HK-2 (cell line): ENCODE measurements at regions not wholly inside any gene's neighbourhood (a gene's known extent, or its start where the extent isn't known, plus 50 kb on each side); places are given as distances from the start of the nearest gene placed in this dataset.
"Not testable (repeated sequence)": the region's sequence is repeated elsewhere in the genome, so short reads cannot be mapped to it uniquely, and the experiment has no call there.

Experiments
- DNase-seq: peaks from one replicate; pipeline ENCODE4 v3.0.0-alpha.2; 2018; ENCODE audit not compliant: unreplicated experiment

DNA sequence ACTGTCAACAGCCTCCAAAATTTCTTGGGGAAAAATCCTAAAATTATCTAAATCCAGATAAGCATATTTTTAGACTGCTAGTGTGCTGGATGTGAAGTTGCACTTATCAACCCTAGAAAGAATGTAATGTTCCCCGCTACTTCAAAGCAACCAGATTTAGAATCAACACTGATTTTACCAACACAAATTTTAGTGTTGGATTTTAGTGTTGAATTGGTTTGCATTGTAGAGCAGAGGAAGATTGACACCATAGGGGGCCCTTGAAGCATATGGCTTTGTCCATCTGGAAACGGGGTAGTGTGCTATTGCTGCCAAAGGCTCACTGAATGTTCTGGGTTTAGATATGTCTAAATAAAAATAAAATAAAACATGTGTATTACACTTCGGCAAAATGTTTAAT, 126.3 kb upstream of the EMCN start:
- no peak for DNase-seq

DNA sequence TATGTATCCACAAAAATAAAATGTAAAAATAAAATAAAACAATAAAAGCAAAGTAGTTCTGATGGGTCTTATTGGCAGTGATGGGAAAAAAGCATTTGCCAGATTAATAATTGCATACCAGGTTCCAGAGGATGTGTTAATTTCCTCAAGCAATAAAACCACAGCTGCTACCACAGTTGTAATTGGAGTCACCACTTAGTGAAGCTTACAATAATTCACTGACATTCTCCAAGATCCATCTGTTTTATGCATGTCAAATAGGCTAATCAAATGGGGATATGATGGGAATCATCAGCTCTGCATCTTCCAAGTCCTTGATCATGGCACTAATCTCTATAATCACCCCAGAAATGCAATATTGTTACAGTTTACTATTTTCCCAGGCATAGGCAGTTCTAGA, 123.5 kb upstream of the EMCN start:
- no peak for DNase-seq

DNA sequence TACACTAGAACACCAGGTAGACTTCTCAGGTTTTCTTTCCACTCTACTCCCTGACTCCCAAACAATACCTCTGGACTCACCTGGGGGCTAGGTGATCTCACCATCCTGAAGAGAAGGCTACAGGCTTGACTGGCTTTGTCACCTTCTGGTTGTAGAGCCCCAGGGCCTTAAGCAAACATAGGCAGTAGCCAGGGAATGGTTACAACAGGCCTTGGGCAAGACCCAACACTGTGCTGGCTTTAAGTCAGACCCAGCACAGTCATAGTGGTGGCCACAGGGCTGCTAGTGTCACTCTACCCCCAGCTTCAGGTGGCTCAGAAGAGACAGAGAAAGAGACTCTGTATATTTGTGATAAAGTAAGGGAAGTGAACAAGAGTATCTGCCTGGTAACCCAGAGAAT, 118.1 kb upstream of the EMCN start:
- DNase-seq, result no peak

DNA sequence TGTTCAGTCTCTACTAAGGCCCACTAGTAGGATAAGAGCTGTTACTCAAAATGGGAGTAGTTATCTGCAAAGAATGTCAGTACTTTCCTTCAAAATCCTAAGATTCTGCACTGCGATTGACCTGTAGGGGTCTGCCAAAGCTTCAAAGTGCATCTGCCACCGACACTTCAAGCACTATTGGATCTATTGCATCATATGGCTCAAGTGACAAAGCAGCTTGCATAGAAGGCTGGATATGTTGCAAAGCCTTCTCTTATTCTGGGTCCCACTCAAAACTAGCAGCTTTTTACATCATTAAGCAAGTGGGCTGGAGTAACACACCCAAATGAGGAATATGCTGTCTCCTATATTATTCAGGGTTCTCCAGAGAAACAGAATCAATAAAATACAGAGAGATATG, 115.4 kb upstream of the EMCN start:
- DNase-seq, result no peak

DNA sequence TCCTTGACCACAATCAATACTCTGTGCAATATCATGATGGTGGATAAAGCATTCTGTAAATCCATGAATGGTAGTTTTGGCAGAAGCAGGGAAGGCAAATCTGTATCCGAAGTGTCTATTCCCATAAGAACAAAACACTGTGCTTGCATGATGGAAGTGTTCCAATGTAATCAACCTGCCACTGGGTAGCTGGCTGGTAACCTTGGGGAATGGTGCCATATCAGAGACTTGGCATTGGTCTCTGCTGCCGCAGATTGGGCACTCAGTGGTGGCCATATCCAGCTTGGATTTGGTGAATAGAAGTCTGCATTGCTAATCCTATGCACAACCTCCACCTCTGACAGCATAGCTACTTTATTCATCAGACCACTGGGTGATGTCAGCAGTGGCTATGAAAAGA, 114.3 kb upstream of the EMCN start:
- DNase-seq, result no peak

DNA sequence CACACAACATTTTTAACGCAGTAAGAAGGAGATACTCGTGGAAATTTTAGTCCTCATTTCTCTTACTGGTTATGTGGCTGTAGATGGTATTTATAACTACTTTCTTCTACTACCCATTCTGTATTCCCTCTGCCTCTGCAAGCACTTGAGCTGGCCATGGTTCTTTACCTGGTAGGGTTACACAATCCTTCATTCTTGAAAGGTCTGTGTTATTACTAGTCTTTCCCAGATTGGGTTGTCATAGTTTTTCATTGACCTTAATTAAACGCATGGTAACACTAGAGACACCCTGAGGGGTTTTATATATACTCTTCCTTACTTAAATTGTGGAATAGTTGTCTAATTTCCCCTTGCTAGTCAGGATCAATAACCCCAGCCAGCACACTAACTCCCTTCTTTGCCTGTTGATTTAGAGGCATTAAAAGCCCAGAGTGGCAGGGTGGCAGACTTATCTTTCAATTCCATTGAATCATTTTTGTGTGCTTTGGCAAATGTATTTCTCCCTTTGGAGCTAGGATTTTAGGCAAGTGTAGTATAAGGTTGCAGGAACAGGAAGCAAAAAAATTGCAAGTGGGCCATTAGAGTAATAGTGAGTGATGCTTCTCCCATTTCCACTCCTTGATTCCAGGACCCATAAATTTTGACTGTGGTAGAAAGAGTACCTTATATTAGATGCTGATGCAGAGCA, 113.6 kb upstream of the EMCN start:
- DNase-seq, result no peak

DNA sequence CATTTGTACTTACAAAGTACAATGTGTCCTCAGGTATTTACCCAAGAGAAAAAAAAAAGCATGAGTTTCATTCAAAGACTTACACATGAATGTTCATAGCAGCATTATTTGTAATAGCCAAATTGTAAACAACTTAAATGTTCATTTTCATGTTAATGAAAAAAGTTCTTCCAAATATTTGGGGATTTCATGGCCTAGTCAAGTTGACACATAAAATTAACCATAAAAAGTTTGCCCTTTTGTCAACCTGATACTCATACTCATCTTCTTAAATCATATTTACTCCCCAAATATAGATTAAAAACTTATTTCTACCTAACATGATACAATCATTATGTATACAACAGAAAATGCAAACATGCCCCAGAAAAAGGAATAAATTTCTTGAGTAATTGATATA, 112.5 kb upstream of the EMCN start:
- DNase-seq, result no peak

DNA sequence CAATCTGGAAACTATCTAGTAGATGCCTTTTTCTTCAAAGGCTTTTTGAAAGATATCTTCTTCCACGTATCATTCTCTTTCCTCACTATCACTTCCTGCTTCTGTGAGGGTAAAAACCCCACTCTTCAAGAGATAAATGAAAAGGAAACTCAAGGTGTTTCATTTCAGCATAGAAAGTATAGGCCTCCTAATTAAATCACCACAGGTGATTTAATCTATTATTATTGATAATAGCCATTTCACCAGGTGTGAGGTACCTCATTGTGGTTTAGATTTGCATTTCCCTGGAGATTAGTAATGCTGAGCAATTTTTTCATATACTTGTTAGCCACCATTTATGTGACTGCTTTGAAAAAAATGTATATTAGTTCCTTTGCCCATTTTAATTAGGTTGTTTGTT, 92.0 kb upstream of the EMCN start:
- no peak for DNase-seq

DNA sequence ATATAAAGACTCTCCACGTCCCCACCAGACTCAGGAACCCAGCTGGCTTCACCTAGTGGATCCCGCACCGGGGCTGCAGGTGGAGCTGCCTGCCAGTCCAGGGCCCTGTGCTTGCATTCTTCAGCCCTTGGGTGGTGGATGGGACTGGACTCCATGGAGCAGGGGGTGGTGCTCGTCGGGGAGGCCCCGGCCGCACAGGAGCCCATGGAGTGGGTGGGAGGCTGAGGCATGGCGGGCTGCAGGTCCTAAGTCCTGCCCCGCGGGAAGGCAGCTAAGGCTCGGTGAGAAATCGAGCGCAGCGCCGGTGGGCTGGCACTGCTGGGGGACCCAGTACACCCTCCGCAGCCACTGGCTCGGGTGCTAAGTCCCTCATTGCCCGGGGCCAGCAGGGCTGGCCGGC, 90.8 kb upstream of the EMCN start:
- DNase-seq, result not testable (repeated sequence)

DNA sequence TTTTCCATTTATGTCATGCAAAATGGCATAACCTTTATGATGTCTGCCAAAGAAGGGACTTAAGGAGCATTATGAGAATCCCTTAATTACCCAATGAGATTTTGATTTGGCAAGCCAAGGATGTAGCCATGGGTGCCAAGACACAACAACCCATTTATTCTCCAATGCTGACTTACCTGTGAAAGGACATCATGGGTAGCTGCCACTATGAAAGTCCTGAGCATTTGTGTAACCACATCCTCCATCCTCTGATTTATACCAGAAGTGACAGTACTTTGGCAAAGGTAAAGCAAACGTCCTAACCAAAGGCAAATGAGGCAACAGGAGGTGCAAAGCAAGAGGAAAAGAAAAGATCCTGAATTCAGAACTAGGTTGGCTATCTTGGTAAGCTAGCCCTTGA, 87.3 kb upstream of the EMCN start:
- no peak for DNase-seq

DNA sequence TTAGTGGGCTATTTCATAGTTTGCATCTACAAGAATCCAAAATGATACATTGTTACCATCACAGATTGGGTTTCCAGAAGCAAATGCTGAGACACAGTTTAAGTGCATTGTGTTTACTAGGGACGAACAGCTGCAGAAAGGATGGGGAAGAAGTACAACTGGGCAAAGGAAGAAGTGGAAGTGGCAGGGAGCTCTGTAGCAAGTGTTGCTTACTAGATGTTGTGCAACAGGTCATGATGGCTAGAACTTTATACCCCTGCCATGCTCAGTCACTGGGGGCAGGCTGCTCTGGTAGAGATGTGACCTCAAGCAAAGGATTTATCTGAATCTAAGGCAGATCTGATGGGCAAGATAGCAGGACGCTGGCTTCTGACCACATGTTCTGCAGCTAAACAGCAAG, 76.1 kb upstream of the EMCN start:
- no peak for DNase-seq

DNA sequence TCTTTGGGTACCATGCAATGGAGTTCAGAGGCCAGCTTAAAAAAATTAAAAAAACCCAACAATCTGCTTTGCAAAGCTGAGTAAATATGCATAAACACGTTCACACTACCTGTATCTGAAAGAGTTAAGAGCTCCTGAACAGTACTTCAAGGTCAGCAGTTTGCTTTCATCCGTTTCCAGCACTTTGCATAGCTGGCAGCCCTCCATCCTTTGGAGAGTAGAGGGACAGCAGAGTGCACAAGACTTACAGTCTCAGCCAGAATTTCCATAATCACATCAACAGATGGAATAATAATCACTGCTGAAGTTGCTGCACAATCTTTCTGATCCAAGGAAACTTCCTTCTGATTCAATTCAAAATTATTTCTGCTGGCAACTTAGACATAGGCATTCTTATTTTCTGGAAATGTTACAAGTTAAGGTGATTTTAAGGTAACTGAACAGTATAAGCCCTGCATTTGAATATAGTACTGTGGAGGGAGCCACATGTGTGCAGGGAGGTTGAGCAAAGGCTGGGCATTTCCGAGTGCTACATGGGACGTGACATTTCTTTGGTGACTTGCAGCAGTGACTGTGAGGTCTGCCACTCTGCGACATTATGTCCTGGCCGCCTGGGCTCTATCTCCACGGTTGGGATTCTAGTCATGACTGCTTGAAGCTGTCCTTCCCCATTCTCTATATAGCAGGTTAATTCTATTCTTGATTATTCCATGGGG, 73.5 kb upstream of the EMCN start:
- no peak for DNase-seq

DNA sequence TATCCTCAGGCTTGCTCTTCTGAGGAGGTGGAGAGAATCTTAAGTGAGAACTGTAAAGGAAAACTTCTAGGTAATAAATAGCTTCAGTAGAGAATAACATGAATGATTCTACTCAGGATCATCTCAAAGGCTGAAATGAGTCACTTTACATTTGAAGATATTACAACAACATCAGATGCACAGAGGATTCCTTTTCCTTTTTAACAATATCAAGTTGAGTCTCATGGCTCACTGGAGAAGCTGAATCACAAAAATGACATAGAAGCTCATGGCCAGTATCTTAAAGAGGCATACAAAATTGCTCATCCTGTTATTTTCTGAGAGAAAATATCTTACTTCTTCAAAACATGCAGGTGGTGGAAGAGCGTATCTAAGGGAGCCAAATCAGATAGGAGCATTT, 72.5 kb upstream of the EMCN start:
- no peak for DNase-seq

DNA sequence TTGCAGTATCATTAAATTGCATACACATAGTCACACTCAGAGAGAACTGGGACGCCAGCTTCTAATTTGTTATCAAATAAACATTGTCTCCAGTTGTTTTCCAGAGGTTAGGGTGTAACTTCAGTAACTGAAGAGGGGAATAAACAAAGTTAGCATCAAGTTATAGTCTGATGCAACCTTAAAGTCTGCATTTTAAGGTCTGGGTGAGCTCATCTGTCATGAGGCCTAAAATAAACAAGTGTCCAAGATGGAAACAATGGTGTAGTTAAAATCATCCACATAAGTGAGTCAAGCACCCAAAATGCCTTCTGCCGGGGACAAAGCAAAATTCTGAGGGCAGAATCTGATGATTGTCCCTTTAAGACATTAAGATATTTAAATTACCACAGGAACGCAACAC, 70.3 kb upstream of the EMCN start:
- no peak for DNase-seq

DNA sequence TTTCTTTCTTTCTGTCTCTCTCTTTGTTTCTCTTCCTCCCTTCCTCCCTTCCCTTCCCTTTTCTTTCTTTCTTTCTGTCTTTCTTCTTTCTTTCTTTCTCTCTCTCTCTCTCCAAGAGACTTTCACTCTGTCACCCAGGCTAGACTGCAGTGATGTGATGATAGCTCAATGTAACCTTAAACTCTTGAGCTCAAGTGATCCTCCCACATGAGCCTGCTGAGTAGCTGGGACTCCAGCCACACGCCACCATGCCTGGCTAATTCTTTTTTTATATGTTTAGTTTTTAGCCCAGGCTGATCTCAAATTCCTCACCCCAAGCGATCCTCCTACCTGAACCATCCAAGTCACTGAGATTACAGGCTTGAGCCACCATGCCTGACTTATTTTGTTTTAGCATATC, 64.3 kb upstream of the EMCN start:
- no peak for DNase-seq

DNA sequence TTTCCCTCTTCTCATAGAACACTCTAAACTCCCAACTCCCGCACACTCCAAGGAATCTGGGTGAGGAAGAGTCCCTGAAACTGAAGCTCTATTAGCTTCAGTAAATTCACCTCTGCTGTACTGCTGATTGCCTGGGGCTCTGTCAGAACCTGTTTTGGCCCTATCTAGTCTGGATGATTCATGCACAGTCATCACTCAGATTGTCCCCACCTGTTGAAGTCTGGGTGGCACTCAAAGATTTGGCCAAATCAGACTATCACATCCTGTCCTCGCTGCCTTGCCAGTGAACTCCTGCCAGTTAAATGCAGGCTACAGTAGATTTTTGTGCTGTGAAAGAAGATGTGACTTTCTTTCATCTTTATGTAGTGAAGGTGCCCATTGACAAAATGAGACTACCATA, 63.5 kb upstream of the EMCN start:
- DNase-seq, result no peak

DNA sequence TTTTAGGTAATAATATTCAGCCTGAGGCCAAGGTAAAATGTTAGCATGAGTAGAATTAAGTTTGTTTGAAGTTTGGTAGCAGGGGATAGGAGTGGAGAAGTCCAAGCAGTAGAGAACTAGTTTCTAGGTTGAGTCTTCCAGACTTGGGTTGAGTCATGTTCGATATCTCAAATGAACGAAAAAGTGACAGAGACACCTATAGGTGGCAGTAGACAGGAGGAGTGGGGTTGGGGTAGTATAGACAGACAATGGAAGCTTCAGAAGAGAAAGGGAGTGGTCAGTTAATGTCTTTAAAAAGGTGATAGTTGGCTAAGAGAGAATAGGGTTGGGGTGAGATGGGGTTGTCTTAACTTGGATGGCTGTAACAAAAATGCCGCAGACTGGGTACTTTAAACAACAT, 58.7 kb upstream of the EMCN start:
- DNase-seq, result no peak

DNA sequence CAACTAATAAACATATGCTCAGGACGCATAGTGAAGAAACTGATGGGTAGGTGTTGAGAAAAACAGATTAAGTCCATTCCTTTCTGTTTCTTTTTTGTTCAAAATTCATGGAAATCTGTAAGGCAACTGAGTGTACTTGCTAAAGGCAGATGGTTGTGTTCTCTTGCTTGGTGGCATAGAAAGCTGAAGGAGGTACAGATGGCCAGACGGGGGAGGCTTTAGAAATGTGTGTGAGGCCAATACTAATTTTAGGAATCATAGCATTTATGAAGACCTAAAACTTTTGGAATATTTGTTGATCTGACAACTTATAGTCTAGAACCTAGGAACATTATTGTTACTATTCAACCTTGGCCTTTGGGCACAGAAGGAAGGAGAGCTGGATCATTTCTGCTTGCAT, 56.8 kb upstream of the EMCN start:
- DNase-seq, result no peak

DNA sequence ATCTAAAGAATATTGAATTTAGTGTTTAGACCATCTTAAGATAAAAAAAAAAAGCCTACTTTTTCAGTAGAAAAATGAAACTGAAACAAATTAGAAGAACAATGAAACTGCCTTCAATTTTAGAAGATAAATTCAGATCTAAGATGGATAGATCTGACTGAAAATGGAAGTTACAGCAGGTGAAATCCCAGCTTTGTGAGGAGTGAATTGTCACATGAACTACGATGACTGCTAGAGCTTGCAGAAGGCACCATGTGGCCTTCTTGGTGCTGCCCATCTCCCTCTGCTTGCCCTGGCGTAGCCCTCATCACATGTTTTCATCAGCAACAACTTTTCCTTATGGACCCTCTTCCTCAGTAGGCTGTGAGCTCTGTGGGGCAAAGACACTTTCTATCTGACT, 51.4 kb upstream of the EMCN start:
- DNase-seq, result no peak
